OCI-LY7 (cell line): ENCODE measurements at regions not wholly inside any gene's neighbourhood (a gene's known extent, or its start where the extent isn't known, plus 50 kb on each side); places are given as distances from the start of the nearest gene placed in this dataset.
"Not testable (repeated sequence)": the region's sequence is repeated elsewhere in the genome, so short reads cannot be mapped to it uniquely, and the experiment has no call there.

ENCODE experiments used
- BruUV-seq: library from RNA; stranded (reverse); fragments of 400-500 nt; replicated peaks from 2 replicates; lab custom pipeline; 2021; lab: Mats Ljungman, UMichigan
- CTCF ChIA-PET: fragments of 300-600 bp; sonication (Branson Sonifier 250); formaldehyde crosslinking; loops from one replicate; lab custom pipeline; 2022; ENCODE audit warnings: antibody characterized with exemption; ENCODE audit not compliant: unreplicated experiment; lab: Charles Lee
- POLR2A ChIA-PET: fragments of 300-600 bp; sonication (Branson Sonifier 250); formaldehyde crosslinking; loops from one replicate; lab custom pipeline; 2022; ENCODE audit warnings: antibody characterized with exemption; lab: Charles Lee
- DNase-seq: peaks from one replicate; pipeline ENCODE4 v3.0.0-alpha.2; 2015; ENCODE audit warnings: low spot score
- H2AFZ ChIP-seq: fragments of 200-600 bp; sonication (generic), shearing (Covaris generic); 2 replicates; pipeline ENCODE4 v1.6.1; 2014; ENCODE audit warnings: mild to moderate bottlenecking, antibody characterized with exemption, low read length, moderate library complexity
- H3K27ac ChIP-seq: fragments of 200-600 bp; sonication (generic); 2 replicates; pipeline ENCODE4 v1.5.1; 2014; ENCODE audit warnings: mixed run types, low read depth, mild to moderate bottlenecking, moderate library complexity, low read length, inconsistent platforms; ENCODE audit not compliant: poor library complexity, severe bottlenecking
- H3K36me3 ChIP-seq: fragments of 200-600 bp; sonication (generic); 2 replicates; pipeline ENCODE4 v1.6.1; 2014; ENCODE audit warnings: mild to moderate bottlenecking, antibody characterized with exemption, low read length, moderate library complexity, mixed read lengths; ENCODE audit not compliant: insufficient read depth
- H3K4me1 ChIP-seq: fragments of 200-600 bp; sonication (generic); 2 replicates; pipeline ENCODE4 v1.5.1; 2014; ENCODE audit warnings: mild to moderate bottlenecking, low read length; ENCODE audit not compliant: insufficient read depth, poor library complexity, severe bottlenecking
- H3K4me2 ChIP-seq: fragments of 200-600 bp; sonication (generic); 2 replicates; pipeline ENCODE4 v1.6.1; 2014; ENCODE audit warnings: mild to moderate bottlenecking, low read length
- H3K4me3 ChIP-seq: fragments of 200-600 bp; sonication (generic); 2 replicates; pipeline ENCODE4 v1.5.1; 2014; ENCODE audit warnings: mild to moderate bottlenecking, low read depth, low read length; ENCODE audit not compliant: poor library complexity, severe bottlenecking
- H3K79me2 ChIP-seq: fragments of 200-600 bp; sonication (generic); 2 replicates; pipeline ENCODE4 v1.6.1; 2016; ENCODE audit warnings: low read depth, mild to moderate bottlenecking, low read length, moderate library complexity, mixed read lengths; ENCODE audit not compliant: insufficient read depth
- H3K9me2 ChIP-seq: fragments of 200-600 bp; sonication (generic); 2 replicates; pipeline ENCODE4 v1.6.1; 2016; ENCODE audit warnings: mild to moderate bottlenecking, low read length, mixed read lengths; ENCODE audit not compliant: insufficient read depth
- H3K9me3 ChIP-seq: fragments of 200-600 bp; sonication (generic); 2 replicates; pipeline ENCODE4 v1.6.1; 2014; ENCODE audit warnings: mild to moderate bottlenecking, mixed run types, low read length, mixed read lengths
- H4K20me1 ChIP-seq: fragments of 200-600 bp; sonication (generic); 2 replicates; pipeline ENCODE4 v1.6.1; 2014; ENCODE audit warnings: mild to moderate bottlenecking, antibody characterized with exemption, low read length, moderate library complexity, mixed read lengths; ENCODE audit not compliant: insufficient read depth
- CTCF ChIP-seq: fragments of 200-600 bp; sonication (generic); conservative IDR thresholded peaks from 2 replicates; pipeline ENCODE4 v1.5.1; 2014; ENCODE audit warnings: mild to moderate bottlenecking, antibody characterized with exemption, low read length, moderate library complexity, mixed read lengths
- EZH2phosphoT487 ChIP-seq: fragments of 200-600 bp; sonication (generic); IDR thresholded peaks from 2 replicates; pipeline ENCODE4 v1.6.1; 2018; ENCODE audit warnings: low read depth, borderline replicate concordance, mild to moderate bottlenecking, mixed run types, antibody characterized with exemption, low read length, moderate library complexity, mixed read lengths
- intact Hi-C: fragments of 100-400 bp; cut with micrococcal nuclease; formaldehyde crosslinking; loops from one replicate; pipeline ENCODE4 v1.10.0; 2022; ENCODE audit not compliant: unreplicated experiment

- intact Hi-C loops = no loop called here
Measured at GRCh38 chr20:47847884-47848485, 62.7 kb upstream of the SULF2 start.

GRCh38 chr20:47847220-47847619 lies 61.9 kb upstream of the SULF2 start:
- H3K36me3 ChIP-seq, intact Hi-C loops, CTCF ChIA-PET, H3K79me2 ChIP-seq, H3K9me3 ChIP-seq, H3K9me2 ChIP-seq, H3K4me3 ChIP-seq, H3K4me1 ChIP-seq, BruUV-seq, H4K20me1 ChIP-seq, DNase-seq, H3K4me2 ChIP-seq, H3K27ac ChIP-seq, H2AFZ ChIP-seq, POLR2A ChIA-PET: not testable (repeated sequence)

More at GRCh38 chr20:47847884-47848485, 62.7 kb upstream of the SULF2 start:
- no peak overlapping the region for H3K4me3 ChIP-seq
- H3K9me2 ChIP-seq = no peaks in the 10 kb centered on the region
- H3K4me2 ChIP-seq = no peak overlapping the region
- no peak overlapping the region for H2AFZ ChIP-seq
- H3K79me2 ChIP-seq = no peaks in the 10 kb centered on the region
- no peak for DNase-seq
- ChIA-PET CTCF (no interaction called here), POLR2A (no interaction called here)
- no peak for TF ChIP-seq EZH2phosphoT487
- no peak for TF ChIP-seq CTCF
- no peaks in the 10 kb centered on the region for H3K4me1 ChIP-seq
- no peak overlapping the region for H3K27ac ChIP-seq
- no peaks in the 10 kb centered on the region for H3K9me3 ChIP-seq
- no peaks in the 10 kb centered on the region for H4K20me1 ChIP-seq
- no TSS peak for BruUV-seq
- H3K36me3 ChIP-seq = no peaks in the 10 kb centered on the region

- H3K9me3 ChIP-seq, H3K9me2 ChIP-seq, H3K27ac ChIP-seq, H3K4me1 ChIP-seq, POLR2A ChIA-PET, H4K20me1 ChIP-seq, CTCF ChIA-PET, BruUV-seq, H3K4me3 ChIP-seq, H3K36me3 ChIP-seq, DNase-seq, H3K79me2 ChIP-seq, intact Hi-C loops, H3K4me2 ChIP-seq, H2AFZ ChIP-seq: not testable (repeated sequence)
Measured at GRCh38 chr20:47846651-47847050, 61.4 kb upstream of the SULF2 start.

- H3K79me2 ChIP-seq, H3K27ac ChIP-seq, H3K9me3 ChIP-seq, CTCF ChIA-PET, DNase-seq, H3K9me2 ChIP-seq, H3K36me3 ChIP-seq, POLR2A ChIA-PET, H2AFZ ChIP-seq, intact Hi-C loops, H3K4me2 ChIP-seq, H3K4me3 ChIP-seq, H4K20me1 ChIP-seq, H3K4me1 ChIP-seq, BruUV-seq: not testable (repeated sequence)
Measured at GRCh38 chr20:47845382-47845977, 60.2 kb upstream of the SULF2 start.

GRCh38 chr20:47844568-47844906 lies 59.3 kb upstream of the SULF2 start:
- H3K9me2 ChIP-seq, H3K79me2 ChIP-seq, H3K4me2 ChIP-seq, H3K4me1 ChIP-seq, CTCF ChIA-PET, H3K4me3 ChIP-seq, H2AFZ ChIP-seq, H3K9me3 ChIP-seq, H3K27ac ChIP-seq, H3K36me3 ChIP-seq, DNase-seq, H4K20me1 ChIP-seq, intact Hi-C loops, BruUV-seq: not testable (repeated sequence)
- POLR2A ChIA-PET = interaction anchor here (0.6 kb wide), 1 partner anchor 628 kb away, joined by 3 read pairs; no protein-coding TSS in a partner anchor
